Trophoblast cell (in vitro differentiated cells and primary cell): ENCODE measurements at regions not wholly inside any gene's neighbourhood (a gene's known extent, or its start where the extent isn't known, plus 50 kb on each side); places are given as distances from the start of the nearest gene placed in this dataset.

Source experiments
- DNase-seq, 2 donors: peaks; one replicate each; pipeline ENCODE4 v3.0.0-alpha.2; 2016
- H2AFZ ChIP-seq: 2 replicates; pipeline ENCODE4 v1.6.1; 2013; ENCODE audit warnings: low read length, moderate library complexity, mild to moderate bottlenecking; ENCODE audit not compliant: insufficient read depth, poor library complexity
- H2AK5ac ChIP-seq: 2 replicates; pipeline ENCODE4 v1.6.1; 2013; ENCODE audit warnings: mild to moderate bottlenecking, low read length
- H2BK120ac ChIP-seq: 2 replicates; pipeline ENCODE4 v1.6.1; 2013; ENCODE audit warnings: low read length, mild to moderate bottlenecking, moderate library complexity; ENCODE audit not compliant: insufficient read depth, poor library complexity
- H2BK12ac ChIP-seq: 2 replicates; pipeline ENCODE4 v1.6.1; 2013; ENCODE audit warnings: mild to moderate bottlenecking, low read length, moderate library complexity
- H2BK5ac ChIP-seq: 2 replicates; pipeline ENCODE4 v1.6.1; 2013; ENCODE audit warnings: low read length, low read depth, moderate library complexity, mild to moderate bottlenecking; ENCODE audit not compliant: poor library complexity
- H3K14ac ChIP-seq: 2 replicates; pipeline ENCODE4 v1.6.1; 2013; ENCODE audit warnings: mild to moderate bottlenecking, low read length
- H3K18ac ChIP-seq: 2 replicates; pipeline ENCODE4 v1.6.1; 2013; ENCODE audit warnings: mild to moderate bottlenecking, low read length
- H3K23ac ChIP-seq: 2 replicates; pipeline ENCODE4 v1.6.1; 2013; ENCODE audit warnings: low read length
- H3K27ac ChIP-seq: 2 replicates; pipeline ENCODE4 v1.5.1; 2013; ENCODE audit warnings: low read depth, mild to moderate bottlenecking, inconsistent platforms, low read length, moderate library complexity
- H3K27me3 ChIP-seq: 2 replicates; pipeline ENCODE4 v1.6.1; 2013; ENCODE audit warnings: inconsistent platforms, mild to moderate bottlenecking, low read length, moderate library complexity; ENCODE audit not compliant: insufficient read depth
- H3K36me3 ChIP-seq, 2 experiments: 1 replicate in 1 of 2; 2 replicates in 1 of 2; pipeline ENCODE4 v1.6.1; 2013; ENCODE audit warnings: low read length in 2 of 2, mild to moderate bottlenecking in 2 of 2, moderate library complexity in 1 of 2; ENCODE audit not compliant: insufficient read depth in 2 of 2, control insufficient read depth in 1 of 2
- H3K4ac ChIP-seq: 2 replicates; pipeline ENCODE4 v1.6.1; 2013; ENCODE audit warnings: low read depth, mild to moderate bottlenecking, low read length, moderate library complexity
- H3K4me1 ChIP-seq, 2 experiments: 1 replicate in 1 of 2; 2 replicates in 1 of 2; pipeline ENCODE4 v1.6.1; 2013; ENCODE audit warnings: low read length in 2 of 2, mild to moderate bottlenecking in 2 of 2, moderate library complexity in 1 of 2; ENCODE audit not compliant: insufficient read depth in 2 of 2, control insufficient read depth in 1 of 2
- H3K4me2 ChIP-seq: 2 replicates; pipeline ENCODE4 v1.6.1; 2013; ENCODE audit warnings: inconsistent platforms, mild to moderate bottlenecking, low read length, moderate library complexity
- H3K4me3 ChIP-seq: 2 replicates; pipeline ENCODE4 v1.5.1; 2013; ENCODE audit warnings: mild to moderate bottlenecking, low read depth, low read length, inconsistent platforms
- H3K79me1 ChIP-seq: one replicate; pipeline ENCODE4 v1.6.1; 2013; ENCODE audit warnings: low read length
- H3K79me2 ChIP-seq: 2 replicates; pipeline ENCODE4 v1.6.1; 2013; ENCODE audit warnings: low read length, mild to moderate bottlenecking; ENCODE audit not compliant: control insufficient read depth, insufficient read depth, poor library complexity
- H3K9ac ChIP-seq: 2 replicates; pipeline ENCODE4 v1.6.1; 2013; ENCODE audit warnings: mild to moderate bottlenecking, low read length
- H3K9me3 ChIP-seq: 2 replicates; pipeline ENCODE4 v1.6.1; 2013; ENCODE audit warnings: low read depth, mild to moderate bottlenecking, control low read depth, inconsistent platforms, low read length; ENCODE audit not compliant: insufficient read depth
- H4K12ac ChIP-seq: 2 replicates; pipeline ENCODE4 v1.6.1; 2013; ENCODE audit warnings: low read depth, mild to moderate bottlenecking, low read length, moderate library complexity
- H4K8ac ChIP-seq: 2 replicates; pipeline ENCODE4 v1.6.1; 2013; ENCODE audit warnings: low read depth, mild to moderate bottlenecking, low read length, moderate library complexity
- H4K91ac ChIP-seq: one replicate; pipeline ENCODE4 v1.6.1; 2013; ENCODE audit warnings: low read depth, mild to moderate bottlenecking, low read length, moderate library complexity
- WGBS: extraction: QIAGEN DNeasy Blood & Tissue Kit; methylation state at CpG from one replicate; pipeline ENCODE4 v1.1.7; 2013; ENCODE audit warnings: missing lambda C conversion rate; ENCODE audit not compliant: insufficient read length, insufficient coverage; ENCODE audit errors: extremely low coverage; 5-methylcytosine and 5-hydroxymethylcytosine counted together

DNA sequence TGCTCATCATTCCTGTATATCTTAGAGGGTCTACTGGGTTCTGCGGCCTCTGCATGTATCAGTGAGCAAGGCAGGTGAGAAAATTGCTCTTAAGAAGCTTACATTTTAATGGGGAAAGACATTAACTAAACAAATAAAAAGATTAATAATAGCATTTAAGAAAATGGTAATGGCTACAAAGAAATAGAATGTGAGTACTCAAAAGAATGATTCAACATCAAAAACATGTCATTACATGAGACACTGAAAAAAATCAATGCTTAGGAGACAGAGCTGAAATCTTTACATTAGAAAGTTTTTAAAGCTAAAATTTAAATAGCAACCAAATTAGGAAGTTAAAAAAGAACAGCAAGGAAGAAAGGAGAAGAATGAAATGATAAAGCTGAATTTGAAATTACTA is 146.9 kb upstream of the PHACTR1 start:
- DNase-seq: no peak
- H3K4ac ChIP-seq: no peak overlapping the region
- no peak overlapping the region for H3K4me3 ChIP-seq
- no peak overlapping the region for H2AK5ac ChIP-seq
- H4K8ac ChIP-seq: no peak overlapping the region
- H4K12ac ChIP-seq: no peak overlapping the region
- no peaks in the 10 kb centered on the region for H3K79me2 ChIP-seq
- no peak overlapping the region for H3K14ac ChIP-seq
- no peak overlapping the region for H2BK5ac ChIP-seq
- WGBS: no CpG with 5 or more reads among the region's 1 CpG
- H3K36me3 ChIP-seq: no peaks in the 10 kb centered on the region
- H3K9ac ChIP-seq: no peak overlapping the region
- no peak overlapping the region for H2AFZ ChIP-seq
- H3K4me1 ChIP-seq: peaks cover 5 to 7% of the 10 kb centered on the region in 2 experiments
- H3K23ac ChIP-seq: no peak overlapping the region
- H2BK12ac ChIP-seq: no peak overlapping the region
- peaks cover 2% of the 10 kb centered on the region for H3K79me1 ChIP-seq
- no peak overlapping the region for H4K91ac ChIP-seq
- H3K27ac ChIP-seq: no peak overlapping the region
- H3K18ac ChIP-seq: no peak overlapping the region
- H3K9me3 ChIP-seq: no peaks in the 10 kb centered on the region
- no peak overlapping the region for H2BK120ac ChIP-seq
- no peaks in the 10 kb centered on the region for H3K27me3 ChIP-seq
- no peak overlapping the region for H3K4me2 ChIP-seq

DNA sequence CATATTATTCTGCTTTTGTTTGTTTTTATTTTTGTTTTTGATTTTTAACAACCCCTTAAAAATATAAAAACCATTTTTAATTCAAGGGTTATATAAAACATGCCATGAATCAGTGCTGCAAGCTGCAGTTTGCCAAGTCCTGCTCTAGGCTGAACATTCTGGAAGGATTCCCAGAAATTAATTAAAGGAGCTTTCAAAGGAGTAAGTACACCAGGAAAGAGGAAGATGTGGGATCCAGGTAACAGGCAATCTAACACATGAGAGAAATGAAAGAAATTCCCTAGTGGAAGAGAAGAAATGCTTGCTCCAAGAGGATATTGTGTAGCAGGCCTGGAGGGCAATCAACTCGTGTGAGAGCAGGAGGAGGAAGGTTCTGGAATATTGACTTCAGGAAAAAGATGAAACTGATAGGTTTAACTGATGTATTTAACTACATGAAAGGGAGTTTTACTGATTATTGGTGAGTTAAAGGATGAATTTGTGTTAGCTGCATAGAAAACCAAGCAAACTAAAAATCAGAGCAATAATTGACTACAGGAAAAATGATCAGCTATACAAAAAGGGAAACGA is 146.0 kb upstream of the PHACTR1 start:
- H3K79me1 ChIP-seq: peaks cover 2% of the 10 kb centered on the region
- H3K27me3 ChIP-seq: no peaks in the 10 kb centered on the region
- no peak overlapping the region for H2BK12ac ChIP-seq
- no peak overlapping the region for H2BK120ac ChIP-seq
- no peaks in the 10 kb centered on the region for H3K36me3 ChIP-seq
- peaks cover 5 to 7% of the 10 kb centered on the region in 2 experiments for H3K4me1 ChIP-seq
- H3K9me3 ChIP-seq: no peaks in the 10 kb centered on the region
- H3K79me2 ChIP-seq: no peaks in the 10 kb centered on the region
- H4K8ac ChIP-seq: no peak overlapping the region
- no peak overlapping the region for H3K27ac ChIP-seq
- no peak overlapping the region for H3K23ac ChIP-seq
- H2AFZ ChIP-seq: no peak overlapping the region
- no peak overlapping the region for H3K18ac ChIP-seq
- H2BK5ac ChIP-seq: no peak overlapping the region
- H4K91ac ChIP-seq: no peak overlapping the region
- no peak for DNase-seq
- no peak overlapping the region for H3K4ac ChIP-seq
- H3K4me3 ChIP-seq: no peak overlapping the region
- no peak overlapping the region for H2AK5ac ChIP-seq
- no peak overlapping the region for H3K4me2 ChIP-seq
- WGBS: no CpG with 5 or more reads among the region's 2 CpGs
- no peak overlapping the region for H3K14ac ChIP-seq
- H3K9ac ChIP-seq: no peak overlapping the region
- no peak overlapping the region for H4K12ac ChIP-seq

DNA sequence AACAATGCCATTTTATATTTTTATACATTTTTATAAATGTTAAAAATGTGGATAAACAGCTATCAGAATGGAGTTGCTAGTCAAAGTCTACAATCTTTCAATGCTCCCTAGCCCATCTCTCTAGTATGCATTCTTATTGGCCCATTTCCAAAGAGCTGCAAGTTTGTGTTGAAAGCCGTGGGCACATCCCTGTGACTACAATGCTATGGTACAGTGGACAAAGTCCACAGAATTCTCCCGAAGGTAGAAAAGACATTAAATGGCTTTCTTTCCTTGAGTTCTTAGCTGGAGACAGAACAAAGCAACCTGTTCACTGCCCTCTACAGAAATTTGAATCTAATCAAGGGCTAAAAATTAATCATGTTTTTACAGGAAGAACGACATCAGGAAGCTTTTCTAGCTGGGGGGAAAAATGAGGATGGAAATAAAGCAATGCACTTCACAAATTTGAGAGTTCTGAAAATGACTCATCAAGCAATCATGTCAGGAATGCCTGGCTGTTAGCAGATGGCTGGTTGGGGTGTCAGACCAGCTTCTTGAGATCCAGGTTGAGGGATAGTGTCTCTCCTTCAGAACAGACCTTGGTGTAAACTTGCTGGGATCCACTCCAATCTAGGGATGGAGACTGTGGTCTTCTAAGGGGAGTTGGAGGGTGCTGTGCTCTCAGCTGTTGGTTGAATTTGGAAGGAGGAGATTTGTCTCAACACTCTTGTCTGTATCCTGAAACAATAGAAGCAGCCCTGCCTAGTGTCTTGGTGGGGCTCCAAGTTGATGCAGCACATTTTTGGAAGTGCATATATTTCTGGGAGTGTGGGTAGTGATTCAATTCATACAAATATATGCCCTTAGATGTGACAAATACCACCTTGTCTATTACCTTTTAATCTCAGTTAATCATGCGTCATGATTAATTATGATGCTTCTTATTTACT is 143.4 kb upstream of the PHACTR1 start:
- no CpG with 5 or more reads among the region's 4 CpGs for WGBS
- no peak overlapping the region for H3K18ac ChIP-seq
- no peak overlapping the region for H2AK5ac ChIP-seq
- no peak overlapping the region for H3K4ac ChIP-seq
- peak overlapping the region; percentile 62 for H3K27ac ChIP-seq
- peak overlapping the region; percentile 73 for H4K91ac ChIP-seq
- DNase-seq: peak in 1 of 2 donors; percentile 44
- no peaks in the 10 kb centered on the region for H3K27me3 ChIP-seq
- H3K23ac ChIP-seq: no peak overlapping the region
- no peaks in the 10 kb centered on the region for H3K9me3 ChIP-seq
- peak overlapping the region; percentile 25 for H3K4me2 ChIP-seq
- H4K12ac ChIP-seq: no peak overlapping the region
- no peaks in the 10 kb centered on the region for H3K36me3 ChIP-seq
- H3K14ac ChIP-seq: peak overlapping the region; percentile 74
- peak overlapping the region; percentile 93 for H2BK120ac ChIP-seq
- H3K79me1 ChIP-seq: peaks cover 2% of the 10 kb centered on the region
- H2AFZ ChIP-seq: no peak overlapping the region
- H2BK12ac ChIP-seq: peak overlapping the region; percentile 99
- no peak overlapping the region for H3K9ac ChIP-seq
- H3K4me1 ChIP-seq: peaks cover 4 to 10% of the 10 kb centered on the region in 2 experiments
- H3K79me2 ChIP-seq: no peaks in the 10 kb centered on the region
- H2BK5ac ChIP-seq: peak overlapping the region; percentile 94
- H3K4me3 ChIP-seq: no peak overlapping the region
- peak overlapping the region; percentile 11 for H4K8ac ChIP-seq

DNA sequence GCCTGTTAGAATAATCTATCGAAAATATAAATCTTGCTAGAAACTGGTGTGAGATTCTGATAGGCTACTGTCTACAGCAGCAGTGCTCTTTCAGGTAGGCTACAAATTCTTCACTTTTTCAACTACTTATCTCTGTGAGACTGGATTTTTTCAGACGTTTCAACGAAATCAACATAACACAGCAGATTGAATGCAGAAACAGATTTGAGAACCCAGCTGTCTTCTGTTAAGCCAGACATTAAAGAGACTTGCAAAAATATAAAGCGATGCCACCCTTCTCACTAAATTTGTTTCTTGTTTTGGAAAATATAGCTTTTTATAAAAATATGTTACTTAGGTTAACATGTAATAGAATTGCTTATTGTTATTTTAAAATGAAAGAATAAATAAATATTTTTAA is 140.6 kb upstream of the PHACTR1 start:
- H3K18ac ChIP-seq: no peak overlapping the region
- no peak overlapping the region for H3K14ac ChIP-seq
- H4K91ac ChIP-seq: no peak overlapping the region
- no peak overlapping the region for H2BK120ac ChIP-seq
- no peak overlapping the region for H3K4ac ChIP-seq
- no peak overlapping the region for H3K4me3 ChIP-seq
- H3K9ac ChIP-seq: no peak overlapping the region
- H4K12ac ChIP-seq: no peak overlapping the region
- H2AK5ac ChIP-seq: no peak overlapping the region
- H2BK12ac ChIP-seq: no peak overlapping the region
- WGBS: no CpG with 5 or more reads among the region's 4 CpGs
- no peak overlapping the region for H3K27ac ChIP-seq
- H3K23ac ChIP-seq: no peak overlapping the region
- H4K8ac ChIP-seq: no peak overlapping the region
- no peaks in the 10 kb centered on the region for H3K9me3 ChIP-seq
- no peak for DNase-seq
- peaks cover 2% of the 10 kb centered on the region for H3K79me1 ChIP-seq
- no peaks in the 10 kb centered on the region for H3K36me3 ChIP-seq
- H3K79me2 ChIP-seq: no peaks in the 10 kb centered on the region
- H2AFZ ChIP-seq: no peak overlapping the region
- peaks cover 6 to 12% of the 10 kb centered on the region in 2 experiments for H3K4me1 ChIP-seq
- no peaks in the 10 kb centered on the region for H3K27me3 ChIP-seq
- H3K4me2 ChIP-seq: no peak overlapping the region
- H2BK5ac ChIP-seq: no peak overlapping the region
